Lung (tissue), 11 donors: ENCODE measurements at regions not wholly inside any gene's neighbourhood (a gene's known extent, or its start where the extent isn't known, plus 50 kb on each side); places are given as distances from the start of the nearest gene placed in this dataset.
A peak's percentile ranks its signal among the peaks of the same experiment; 100 is the strongest.

ENCODE experiments used
- ATAC-seq: fragments of 200-7000 bp; cut with Tn5 transposase; one replicate; pipeline ENCODE4 v1.9.1; 2020; ENCODE audit warnings: moderate number of reproducible peaks; ENCODE audit not compliant: insufficient read depth, low FRiP score
- DNase-seq, 3 donors: peaks; one replicate each; pipeline ENCODE4 v3.0.0-alpha.2; 2013 to 2017
- H3K27ac ChIP-seq, 2 donors: one replicate each; pipeline ENCODE4 v1.5.1; 2013; ENCODE audit warnings: mild to moderate bottlenecking in 2 of 2, moderate library complexity in 2 of 2, control low read depth in 1 of 2, inconsistent platforms in 1 of 2, low read depth in 1 of 2, low read length in 1 of 2
- H3K27me3 ChIP-seq, 3 donors: one replicate each; pipeline ENCODE4 v1.5.1; 2013; ENCODE audit warnings: low read length in 2 of 3; ENCODE audit not compliant: control insufficient read depth in 3 of 3, insufficient read depth in 3 of 3
- H3K36me3 ChIP-seq, 4 donors: one replicate each; pipeline ENCODE4 v1.5.1; 2013; ENCODE audit warnings: low read length in 4 of 4, mild to moderate bottlenecking in 1 of 4, moderate library complexity in 1 of 4; ENCODE audit not compliant: control insufficient read depth in 4 of 4, insufficient read depth in 4 of 4
- H3K4me1 ChIP-seq, 5 donors: one replicate each; pipeline ENCODE4 v1.5.1; 2013; ENCODE audit warnings: low read length in 5 of 5, mild to moderate bottlenecking in 2 of 5, moderate library complexity in 1 of 5; ENCODE audit not compliant: control insufficient read depth in 5 of 5, insufficient read depth in 5 of 5
- H3K4me3 ChIP-seq: one replicate; pipeline ENCODE4 v1.5.1; 2013; ENCODE audit warnings: mild to moderate bottlenecking, control low read depth, moderate library complexity
- H3K9ac ChIP-seq, 2 donors: one replicate each; pipeline ENCODE4 v1.5.1; 2013; ENCODE audit warnings: low read length in 2 of 2, control low read depth in 1 of 2; ENCODE audit not compliant: insufficient read depth in 1 of 2
- H3K9me3 ChIP-seq, 4 donors: one replicate each; pipeline ENCODE4 v1.5.1; 2013; ENCODE audit warnings: low read length in 3 of 4, mild to moderate bottlenecking in 1 of 4, moderate library complexity in 1 of 4; ENCODE audit not compliant: control insufficient read depth in 4 of 4, insufficient read depth in 3 of 4
- CTCF ChIP-seq: IDR thresholded peaks from 2 replicates; pipeline ENCODE4 v1.5.1; 2012; ENCODE audit warnings: mild to moderate bottlenecking; ENCODE audit errors: control extremely low read depth, extremely low read depth
- WGBS, 2 donors: extraction: QIAGEN DNeasy Blood & Tissue Kit; methylation state at CpG; one replicate each; pipeline ENCODE4 v1.1.7; 2013; 5-methylcytosine and 5-hydroxymethylcytosine counted together
- donor health status: control.
- donor health status: control.
- donor health status: Bipolar disorder and iron deficiency.
- donor health status: healthy.
- donor health status: DM: yes; HTN: yes; CAD: no.

- ATAC-seq (no peak), DNase-seq (peak in 2 of 3 donors; percentile 32 to 34)
- peaks cover 0 to 7% (median 0%) of the 10 kb centered on the region in 3 donors for H3K27me3 ChIP-seq
These were observed 785.6 kb downstream of the TBC1D22A start for GRCh38 chr22:47547881-47548650.

GRCh38 chr22:47547239-47547661 lies 784.8 kb downstream of the TBC1D22A start:
- DNase-seq (no peak), ATAC-seq (no peak)
- H3K9me3 ChIP-seq: peaks cover 0 to 5% (median 1%) of the 10 kb centered on the region in 4 donors
- 72 to 76% methylated on average over 6 of the region's 6 CpGs for WGBS, 2 donors
- H3K27ac ChIP-seq: no peak overlapping the region
- no peak for TF ChIP-seq CTCF
- peaks cover 0 to 15% (median 0%) of the 10 kb centered on the region in 5 donors for H3K4me1 ChIP-seq
- H3K4me3 ChIP-seq: no peak overlapping the region
- H3K36me3 ChIP-seq: no peaks in the 10 kb centered on the region
- H3K27me3 ChIP-seq: peaks cover 0 to 7% (median 0%) of the 10 kb centered on the region in 3 donors
- H3K9ac ChIP-seq: no peak overlapping the region

More at GRCh38 chr22:47547881-47548650, 785.6 kb downstream of the TBC1D22A start:
- Histone ChIP-seq H3K4me1 (peaks cover 0 to 15% (median 0%) of the 10 kb centered on the region in 5 donors), H3K27ac (no peak overlapping the region), H3K9ac (no peak overlapping the region), H3K9me3 (peaks cover 0 to 5% (median 1%) of the 10 kb centered on the region in 4 donors), H3K36me3 (no peaks in the 10 kb centered on the region), H3K4me3 (no peak overlapping the region)
- 81 to 86% methylated on average over 20 of the region's 20 CpGs for WGBS, 2 donors
- TF ChIP-seq CTCF: no peak

GRCh38 chr22:47544696-47545095 lies 782.2 kb downstream of the TBC1D22A start:
- no peak for TF ChIP-seq CTCF

More at GRCh38 chr22:47544696-47545095, 782.2 kb downstream of the TBC1D22A start:
- 70 to 86% methylated on average over 2 of the region's 2 CpGs for WGBS, 2 donors
- Histone ChIP-seq H3K9me3 (peaks cover 0 to 5% (median 1%) of the 10 kb centered on the region in 4 donors), H3K36me3 (no peaks in the 10 kb centered on the region), H3K4me3 (no peak overlapping the region), H3K27me3 (peaks cover 0 to 2% (median 0%) of the 10 kb centered on the region in 3 donors), H3K9ac (no peak overlapping the region), H3K4me1 (peaks cover 0 to 5% (median 0%) of the 10 kb centered on the region in 5 donors), H3K27ac (no peak overlapping the region)
- no peak for DNase-seq
- no peak for ATAC-seq
